Upper lobe of left lung (tissue), 6 donors: ENCODE measurements at regions not wholly inside any gene's neighbourhood (a gene's known extent, or its start where the extent isn't known, plus 50 kb on each side); places are given as distances from the start of the nearest gene placed in this dataset.

ENCODE experiments used
- ATAC-seq, 2 donors: fragments of 200-7000 bp; cut with Tn5 transposase; one replicate each; pipeline ENCODE4 v1.9.1; 2022; ENCODE audit warnings: mild to moderate bottlenecking in 2 of 2, moderate library complexity in 2 of 2; ENCODE audit not compliant: low FRiP score in 2 of 2
- DNase-seq, 2 donors: peaks; one replicate each; pipeline ENCODE4 v3.0.0-alpha.2; 2019 to 2020
- H3K27ac ChIP-seq, 4 donors: fragments of 200-600 bp; sonication (generic); one replicate each; pipeline ENCODE4 v1.5.1; 2016 to 2019
- H3K27me3 ChIP-seq, 4 donors: fragments of 200-600 bp; sonication (generic); one replicate each; pipeline ENCODE4 v1.5.1; 2017 to 2019
- H3K36me3 ChIP-seq, 4 donors: fragments of 200-600 bp; sonication (generic); one replicate each; pipeline ENCODE4 v1.5.1; 2016 to 2019
- H3K4me1 ChIP-seq, 4 donors: fragments of 200-600 bp; sonication (generic); one replicate each; pipeline ENCODE4 v1.5.1; 2018 to 2019
- H3K4me3 ChIP-seq, 4 donors: fragments of 200-600 bp; sonication (generic); one replicate each; pipeline ENCODE4 v1.5.1; 2017 to 2019; ENCODE audit warnings: mild to moderate bottlenecking in 2 of 4, moderate library complexity in 1 of 4
- H3K9me3 ChIP-seq, 4 donors: fragments of 200-600 bp; sonication (generic); one replicate each; pipeline ENCODE4 v1.5.1; 2018 to 2019
- CTCF ChIP-seq, 6 experiments: fragments of 450-650 bp in 4 of 6; fragments of 200-600 bp in 2 of 6; sonication (generic) in 2 of 6; IDR thresholded peaks; one replicate each; pipeline ENCODE4 v1.5.1; 2016 to 2019; ENCODE audit warnings: antibody characterized with exemption in 6 of 6
- EP300 ChIP-seq, 4 donors: sonication (generic); formaldehyde crosslinking; IDR thresholded peaks; one replicate each; pipeline ENCODE4 v1.5.1; 2017; ENCODE audit warnings: antibody characterized with exemption in 4 of 4, control low read depth in 2 of 4
- POLR2A ChIP-seq, 4 donors: fragments of 450-650 bp; IDR thresholded peaks; one replicate each; pipeline ENCODE4 v1.5.1; 2016 to 2017; ENCODE audit warnings: antibody characterized with exemption in 4 of 4, mild to moderate bottlenecking in 2 of 4
- POLR2AphosphoS5 ChIP-seq, 2 donors: sonication (generic); formaldehyde crosslinking; IDR thresholded peaks; one replicate each; pipeline ENCODE4 v1.5.1; 2017; ENCODE audit warnings: antibody characterized with exemption in 2 of 2
- WGBS, 2 donors: methylation state at CpG; one replicate each; pipeline ENCODE4 v1.1.5; 2017 to 2018; 5-methylcytosine and 5-hydroxymethylcytosine counted together
- donor health status: DM: no; HTN: no; CAD: no; lungs with moderate emphysema.
- donor health status: DM: no; HTN: yes; CAD: no; lungs with severe emphysema.

GRCh38 chr2:67808112-67808511, 254.7 kb downstream of the C1D start:
- TF ChIP-seq POLR2A (IDR thresholded peaks at IDR 0.05) (no peak), EP300 (IDR thresholded peaks at IDR 0.05) (no peak), CTCF (IDR thresholded peaks at IDR 0.05) (no peak), POLR2AphosphoS5 (IDR thresholded peaks at IDR 0.05) (no peak)
- Histone ChIP-seq H3K36me3 (no peaks in the 10 kb centered on the region), H3K9me3 (no peaks in the 10 kb centered on the region), H3K27ac (no peak overlapping the region), H3K4me3 (no peak overlapping the region), H3K27me3 (no peaks in the 10 kb centered on the region), H3K4me1 (no peaks in the 10 kb centered on the region)
- ATAC-seq (no peak), DNase-seq (no peak)

GRCh38 chr2:67812682-67813081, 250.1 kb downstream of the C1D start:
- ATAC-seq: no peak
- Histone ChIP-seq H3K4me1 (no peaks in the 10 kb centered on the region), H3K36me3 (no peaks in the 10 kb centered on the region), H3K9me3 (no peaks in the 10 kb centered on the region), H3K27me3 (no peaks in the 10 kb centered on the region), H3K27ac (no peak overlapping the region), H3K4me3 (no peak overlapping the region)
- TF ChIP-seq CTCF (IDR thresholded peaks at IDR 0.05) (no peak), POLR2A (IDR thresholded peaks at IDR 0.05) (no peak), EP300 (IDR thresholded peaks at IDR 0.05) (no peak), POLR2AphosphoS5 (IDR thresholded peaks at IDR 0.05) (no peak)
- WGBS, 2 donors: 94 to 100% methylated on average over 1 of the region's 1 CpG
- DNase-seq: no peak

GRCh38 chr2:67823726-67824125, 239.1 kb downstream of the C1D start:
- Histone ChIP-seq H3K36me3 (no peaks in the 10 kb centered on the region), H3K27me3 (no peaks in the 10 kb centered on the region), H3K27ac (no peak overlapping the region), H3K4me1 (peaks cover 0 to 4% (median 0%) of the 10 kb centered on the region in 4 donors), H3K4me3 (no peak overlapping the region), H3K9me3 (no peaks in the 10 kb centered on the region)
- ATAC-seq (no peak), DNase-seq (peak in 1 of 2 donors; percentile 52)
- 94 to 95% methylated on average over 8 of the region's 8 CpGs for WGBS, 2 donors
- no peak for TF ChIP-seq POLR2AphosphoS5 (IDR thresholded peaks at IDR 0.05)
- no peak for TF ChIP-seq EP300 (IDR thresholded peaks at IDR 0.05)
- TF ChIP-seq POLR2A (IDR thresholded peaks at IDR 0.05): no peak
- TF ChIP-seq CTCF (IDR thresholded peaks at IDR 0.05): no peak

- Histone ChIP-seq H3K27me3 (no peaks in the 10 kb centered on the region), H3K9me3 (no peaks in the 10 kb centered on the region), H3K27ac (no peak overlapping the region), H3K36me3 (no peaks in the 10 kb centered on the region), H3K4me1 (peaks cover 0 to 4% (median 0%) of the 10 kb centered on the region in 4 donors), H3K4me3 (no peak overlapping the region)
- TF ChIP-seq EP300 (IDR thresholded peaks at IDR 0.05) (no peak), POLR2AphosphoS5 (IDR thresholded peaks at IDR 0.05) (no peak), POLR2A (IDR thresholded peaks at IDR 0.05) (no peak), CTCF (IDR thresholded peaks at IDR 0.05) (no peak)
- DNase-seq (no peak), ATAC-seq (no peak)
- 91 to 92% methylated on average over 6 of the region's 6 CpGs for WGBS, 2 donors
Measured at GRCh38 chr2:67824186-67824585, 238.6 kb downstream of the C1D start.

GRCh38 chr2:67825476-67825875, 237.3 kb downstream of the C1D start:
- TF ChIP-seq CTCF (IDR thresholded peaks at IDR 0.05) (no peak), EP300 (IDR thresholded peaks at IDR 0.05) (no peak), POLR2A (IDR thresholded peaks at IDR 0.05) (no peak), POLR2AphosphoS5 (IDR thresholded peaks at IDR 0.05) (no peak)
- WGBS, 2 donors: 7 to 11% methylated on average over 2 of the region's 2 CpGs
- Histone ChIP-seq H3K27me3 (no peaks in the 10 kb centered on the region), H3K36me3 (no peaks in the 10 kb centered on the region), H3K9me3 (no peaks in the 10 kb centered on the region), H3K4me1 (peaks cover 0 to 4% (median 0%) of the 10 kb centered on the region in 4 donors), H3K4me3 (no peak overlapping the region), H3K27ac (no peak overlapping the region)
- ATAC-seq (no peak), DNase-seq (no peak)
